SH-SY5Y (cell line): ENCODE measurements at regions not wholly inside any gene's neighbourhood (a gene's known extent, or its start where the extent isn't known, plus 50 kb on each side); places are given as distances from the start of the nearest gene placed in this dataset.

Experiments used
- GATA2 ChIP-seq: IDR thresholded peaks from 2 replicates; pipeline ENCODE4 v1.6.1; 2011; ENCODE audit warnings: mild to moderate bottlenecking, low read depth, low read length
- GATA3 ChIP-seq: IDR thresholded peaks from 2 replicates; pipeline ENCODE4 v1.6.1; 2011; ENCODE audit warnings: low read depth, mild to moderate bottlenecking, low read length, moderate library complexity

GRCh38 chr3:15875016-15875689 lies 77.4 kb upstream of the ANKRD28 start:
- no peak for TF ChIP-seq GATA2
- TF ChIP-seq GATA3: no peak
